ENCODE measurements at regions not wholly inside any gene's neighbourhood (a gene's known extent, or its start where the extent isn't known, plus 50 kb on each side); places are given as distances from the start of the nearest gene placed in this dataset.

- ATAC-seq = no peak
- TF ChIP-seq JUNB (IDR thresholded peaks at IDR 0.05; ENCODE audit: unreplicated experiment) (no peak), ETS1 (IDR thresholded peaks at IDR 0.05) (no peak), ZNF114 (CRISPR knock-in tag; IDR thresholded peaks at IDR 0.05) (no peak), REST (IDR thresholded peaks at IDR 0.05; ENCODE audit: unreplicated experiment) (no peak), ZNF331 (CRISPR knock-in tag; IDR thresholded peaks at IDR 0.05; ENCODE audit: low read depth) (no peak), STAT1 (IDR thresholded peaks at IDR 0.05; ENCODE audit: unreplicated experiment) (no peak), NANOG (IDR thresholded peaks at IDR 0.05; ENCODE audit: borderline replicate concordance) (no peak)
- TF ChIP-seq, protein P1, sequence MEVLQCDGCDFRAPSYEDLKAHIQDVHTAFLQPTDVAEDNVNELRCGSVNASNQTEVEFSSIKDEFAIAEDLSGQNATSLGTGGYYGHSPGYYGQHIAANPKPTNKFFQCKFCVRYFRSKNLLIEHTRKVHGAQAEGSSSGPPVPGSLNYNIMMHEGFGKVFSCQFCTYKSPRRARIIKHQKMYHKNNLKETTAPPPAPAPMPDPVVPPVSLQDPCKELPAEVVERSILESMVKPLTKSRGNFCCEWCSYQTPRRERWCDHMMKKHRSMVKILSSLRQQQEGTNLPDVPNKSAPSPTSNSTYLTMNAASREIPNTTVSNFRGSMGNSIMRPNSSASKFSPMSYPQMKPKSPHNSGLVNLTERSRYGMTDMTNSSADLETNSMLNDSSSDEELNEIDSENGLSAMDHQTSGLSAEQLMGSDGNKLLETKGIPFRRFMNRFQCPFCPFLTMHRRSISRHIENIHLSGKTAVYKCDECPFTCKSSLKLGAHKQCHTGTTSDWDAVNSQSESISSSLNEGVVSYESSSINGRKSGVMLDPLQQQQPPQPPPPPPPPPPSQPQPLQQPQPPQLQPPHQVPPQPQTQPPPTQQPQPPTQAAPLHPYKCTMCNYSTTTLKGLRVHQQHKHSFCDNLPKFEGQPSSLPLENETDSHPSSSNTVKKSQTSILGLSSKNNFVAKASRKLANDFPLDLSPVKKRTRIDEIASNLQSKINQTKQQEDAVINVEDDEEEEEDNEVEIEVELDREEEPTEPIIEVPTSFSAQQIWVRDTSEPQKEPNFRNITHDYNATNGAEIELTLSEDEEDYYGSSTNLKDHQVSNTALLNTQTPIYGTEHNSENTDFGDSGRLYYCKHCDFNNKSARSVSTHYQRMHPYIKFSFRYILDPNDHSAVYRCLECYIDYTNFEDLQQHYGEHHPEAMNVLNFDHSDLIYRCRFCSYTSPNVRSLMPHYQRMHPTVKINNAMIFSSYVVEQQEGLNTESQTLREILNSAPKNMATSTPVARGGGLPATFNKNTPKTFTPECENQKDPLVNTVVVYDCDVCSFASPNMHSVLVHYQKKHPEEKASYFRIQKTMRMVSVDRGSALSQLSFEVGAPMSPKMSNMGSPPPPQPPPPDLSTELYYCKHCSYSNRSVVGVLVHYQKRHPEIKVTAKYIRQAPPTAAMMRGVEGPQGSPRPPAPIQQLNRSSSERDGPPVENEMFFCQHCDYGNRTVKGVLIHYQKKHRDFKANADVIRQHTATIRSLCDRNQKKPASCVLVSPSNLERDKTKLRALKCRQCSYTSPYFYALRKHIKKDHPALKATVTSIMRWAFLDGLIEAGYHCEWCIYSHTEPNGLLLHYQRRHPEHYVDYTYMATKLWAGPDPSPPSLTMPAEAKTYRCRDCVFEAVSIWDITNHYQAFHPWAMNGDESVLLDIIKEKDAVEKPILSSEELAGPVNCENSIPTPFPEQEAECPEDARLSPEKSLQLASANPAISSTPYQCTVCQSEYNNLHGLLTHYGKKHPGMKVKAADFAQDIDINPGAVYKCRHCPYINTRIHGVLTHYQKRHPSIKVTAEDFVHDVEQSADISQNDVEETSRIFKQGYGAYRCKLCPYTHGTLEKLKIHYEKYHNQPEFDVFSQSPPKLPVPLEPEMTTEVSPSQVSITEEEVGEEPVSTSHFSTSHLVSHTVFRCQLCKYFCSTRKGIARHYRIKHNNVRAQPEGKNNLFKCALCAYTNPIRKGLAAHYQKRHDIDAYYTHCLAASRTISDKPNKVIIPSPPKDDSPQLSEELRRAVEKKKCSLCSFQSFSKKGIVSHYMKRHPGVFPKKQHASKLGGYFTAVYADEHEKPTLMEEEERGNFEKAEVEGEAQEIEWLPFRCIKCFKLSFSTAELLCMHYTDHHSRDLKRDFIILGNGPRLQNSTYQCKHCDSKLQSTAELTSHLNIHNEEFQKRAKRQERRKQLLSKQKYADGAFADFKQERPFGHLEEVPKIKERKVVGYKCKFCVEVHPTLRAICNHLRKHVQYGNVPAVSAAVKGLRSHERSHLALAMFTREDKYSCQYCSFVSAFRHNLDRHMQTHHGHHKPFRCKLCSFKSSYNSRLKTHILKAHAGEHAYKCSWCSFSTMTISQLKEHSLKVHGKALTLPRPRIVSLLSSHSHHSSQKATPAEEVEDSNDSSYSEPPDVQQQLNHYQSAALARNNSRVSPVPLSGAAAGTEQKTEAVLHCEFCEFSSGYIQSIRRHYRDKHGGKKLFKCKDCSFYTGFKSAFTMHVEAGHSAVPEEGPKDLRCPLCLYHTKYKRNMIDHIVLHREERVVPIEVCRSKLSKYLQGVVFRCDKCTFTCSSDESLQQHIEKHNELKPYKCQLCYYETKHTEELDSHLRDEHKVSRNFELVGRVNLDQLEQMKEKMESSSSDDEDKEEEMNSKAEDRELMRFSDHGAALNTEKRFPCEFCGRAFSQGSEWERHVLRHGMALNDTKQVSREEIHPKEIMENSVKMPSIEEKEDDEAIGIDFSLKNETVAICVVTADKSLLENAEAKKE (CRISPR knock-in tag; IDR thresholded peaks at IDR 0.05) = no peak
- no peak overlapping the region for H2AFZ ChIP-seq
- no peaks in the 10 kb centered on the region for H3K9me3 Mint-ChIP-seq
- no peaks in the 10 kb centered on the region for H3K27me3 ChIP-seq (ENCODE audit: insufficient read depth)
- DNase-seq (ENCODE audit: low spot score) = no peak
- H3K4me3 ChIP-seq = no peak overlapping the region
- H3K27ac ChIP-seq (ENCODE audit: low read depth) = no peak overlapping the region
- 0 out of 2 replicates have a peak, but pooled peaks cover 2% of the 10 kb centered on the region for H3K9me2 ChIP-seq (ENCODE audit: insufficient read depth)
- peaks cover 16% of the 10 kb centered on the region for H3K4me1 Mint-ChIP-seq
- H3K79me2 ChIP-seq (replicated peaks; ENCODE audit: insufficient read depth) = peaks cover 87% of the 10 kb centered on the region
- no peak overlapping the region for H3K4me3 Mint-ChIP-seq
- no peak overlapping the region for H3K27ac Mint-ChIP-seq
- H3K36me3 ChIP-seq (ENCODE audit: insufficient read depth) = no peaks in the 10 kb centered on the region
- peaks cover 7% of the 10 kb centered on the region; the same call in 1 of the 2 replicates for H3K4me1 ChIP-seq (ENCODE audit: insufficient read depth)
- no peaks in the 10 kb centered on the region; the same call in 2 of the 3 replicates for H3K36me3 Mint-ChIP-seq (ENCODE audit: low read depth)
- H3K4me2 ChIP-seq = no peak overlapping the region
- peaks cover 4% of the 10 kb centered on the region for H3K27me3 Mint-ChIP-seq (ENCODE audit: insufficient read depth, low read depth, poor library complexity)
- H4K20me1 ChIP-seq (replicated peaks; ENCODE audit: insufficient read depth) = peaks cover 20% of the 10 kb centered on the region
- H3F3A ChIP-seq (replicated peaks; ENCODE audit: low read depth) = no peaks in the 10 kb centered on the region
These were observed 59.0 kb upstream of the TULP4 start for GRCh38 chr6:158253248-158253647.
